ENCODE measurements at regions not wholly inside any gene's neighbourhood (a gene's known extent, or its start where the extent isn't known, plus 50 kb on each side); places are given as distances from the start of the nearest gene placed in this dataset.
"Not testable (repeated sequence)": the region's sequence is repeated elsewhere in the genome, so short reads cannot be mapped to it uniquely, and the experiment has no call there.

- DNase-seq, result not testable (repeated sequence)
Observed at GRCh38 chr4:27075603-27076002, 215.0 kb downstream of the STIM2 start.

- DNase-seq, result no peak
Observed at GRCh38 chr4:27078934-27079455, 218.4 kb downstream of the STIM2 start.

GRCh38 chr4:27081675-27082586 lies 221.3 kb downstream of the STIM2 start:
- no peak for DNase-seq

- DNase-seq, result no peak
Observed at GRCh38 chr4:27082776-27083175, 222.1 kb downstream of the STIM2 start.

- no peak for DNase-seq
Observed at GRCh38 chr4:27084685-27085361, 224.2 kb downstream of the STIM2 start.

- no peak for DNase-seq
Observed at GRCh38 chr4:27085396-27085795, 224.8 kb downstream of the STIM2 start.

GRCh38 chr4:27087306-27088045 lies 226.8 kb downstream of the STIM2 start:
- DNase-seq, result no peak

- no peak for DNase-seq
Observed at GRCh38 chr4:27088491-27088890, 227.8 kb downstream of the STIM2 start.

GRCh38 chr4:27089186-27089585 lies 228.5 kb downstream of the STIM2 start:
- no peak for DNase-seq

- no peak for DNase-seq
Observed at GRCh38 chr4:27090406-27090805, 229.8 kb downstream of the STIM2 start.

GRCh38 chr4:27094224-27094623 lies 233.6 kb downstream of the STIM2 start:
- no peak for DNase-seq

- DNase-seq, result no peak
Observed at GRCh38 chr4:27094783-27095182, 234.1 kb downstream of the STIM2 start.

GRCh38 chr4:27096142-27096824 lies 235.6 kb downstream of the STIM2 start:
- DNase-seq, result no peak

- no peak for DNase-seq
Observed at GRCh38 chr4:27098034-27098433, 237.4 kb downstream of the STIM2 start.

GRCh38 chr4:27100713-27101112 lies 240.1 kb downstream of the STIM2 start:
- DNase-seq, result no peak

GRCh38 chr4:27101126-27101525 lies 240.5 kb downstream of the STIM2 start:
- DNase-seq, result no peak

- DNase-seq, result no peak
Observed at GRCh38 chr4:27101561-27101960, 240.9 kb downstream of the STIM2 start.

GRCh38 chr4:27111627-27112026 lies 251.0 kb downstream of the STIM2 start:
- no peak for DNase-seq

GRCh38 chr4:27112587-27112986 lies 251.9 kb downstream of the STIM2 start:
- no peak for DNase-seq

GRCh38 chr4:27115221-27115620 lies 254.6 kb downstream of the STIM2 start:
- no peak for DNase-seq

GRCh38 chr4:27117453-27117852 lies 256.8 kb downstream of the STIM2 start:
- DNase-seq, result no peak

- no peak for DNase-seq
Observed at GRCh38 chr4:27119239-27119638, 258.6 kb downstream of the STIM2 start.

GRCh38 chr4:27121830-27122229 lies 261.2 kb downstream of the STIM2 start:
- no peak for DNase-seq

Data from NCI-H2227 treated with DMSO at 0.1 percent for 48 hours (cell line).